Activated CD4-positive, alpha-beta T cell treated with anti-CD3 and anti-CD28 coated beads for 24 hours (primary cell): ENCODE measurements at regions not wholly inside any gene's neighbourhood (a gene's known extent, or its start where the extent isn't known, plus 50 kb on each side); places are given as distances from the start of the nearest gene placed in this dataset.

Experiments
- DNase-seq, 2 donors: peaks; one replicate each; pipeline ENCODE4 v3.0.0-alpha.2; 2020; ENCODE audit warnings: low read depth in 2 of 2

- DNase-seq = peak; percentile 65 to 77
Observed at GRCh38 chr6:157756708-157757429, 66.2 kb upstream of the SNX9 start.

GRCh38 chr6:157757430-157758403 is 65.3 kb upstream of the SNX9 start:
- DNase-seq = no peak

DNA sequence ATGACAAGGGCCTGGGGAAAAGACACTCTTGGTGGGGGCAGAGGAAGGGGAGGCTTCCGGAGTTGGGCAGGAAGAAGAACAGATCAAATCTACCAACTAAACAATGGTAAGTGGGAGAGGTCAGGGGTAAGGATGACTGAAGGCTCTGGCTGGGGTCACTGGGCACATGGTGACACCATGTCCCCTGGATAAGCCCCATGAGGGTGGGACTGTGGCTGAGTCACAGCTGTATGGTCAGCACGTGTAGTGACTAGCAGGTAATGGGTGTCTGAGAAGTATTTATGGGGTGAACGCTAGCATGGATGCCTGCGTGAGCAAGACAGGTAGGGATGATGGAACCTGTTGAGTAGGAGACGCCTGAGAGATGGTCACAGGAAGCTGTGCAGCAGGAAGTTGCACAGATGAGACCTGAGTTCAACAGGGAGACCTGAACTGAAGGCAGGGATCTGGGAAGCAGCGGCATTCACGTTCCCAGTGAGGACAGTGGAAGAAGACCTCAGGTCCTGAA is 64.5 kb upstream of the SNX9 start:
- DNase-seq = no peak

- DNase-seq = no peak
Observed at GRCh38 chr6:157759028-157759427, 64.0 kb upstream of the SNX9 start.

GRCh38 chr6:157760137-157760536 is 62.9 kb upstream of the SNX9 start:
- DNase-seq = no peak

DNA sequence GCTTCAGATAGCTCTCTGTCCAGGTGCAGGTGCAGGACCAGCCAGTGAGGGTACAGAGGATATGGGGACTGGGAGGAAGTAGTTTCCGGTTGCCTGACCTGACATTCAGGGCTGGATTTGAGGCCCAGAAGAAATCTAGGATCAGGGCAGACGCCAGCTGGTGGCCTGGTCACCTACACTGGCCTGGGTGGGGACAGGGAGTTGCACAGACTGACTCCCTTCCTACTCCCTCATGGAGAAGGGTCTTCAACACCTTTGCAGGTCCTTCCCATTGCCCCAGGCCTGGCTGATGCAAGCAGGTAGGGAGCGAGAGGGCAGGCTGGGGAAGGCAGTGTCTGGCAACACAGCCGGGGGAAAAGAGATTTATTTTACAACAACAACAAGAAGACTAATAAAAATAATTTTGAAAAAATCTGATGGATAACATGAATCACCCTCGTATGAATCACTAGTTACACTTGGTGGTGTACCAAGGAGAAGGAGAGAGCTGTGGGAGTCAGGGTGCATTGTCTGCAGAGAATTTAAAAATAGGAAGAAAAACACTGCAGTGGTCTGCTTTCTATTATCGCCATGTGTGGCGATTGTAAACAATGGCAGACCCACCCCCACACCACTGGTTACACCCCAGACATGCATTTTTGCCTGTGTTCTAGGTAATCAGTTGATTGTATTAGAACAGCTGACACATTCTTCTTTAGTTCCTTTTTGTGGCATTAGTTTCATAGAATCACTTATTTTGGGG is 62.3 kb upstream of the SNX9 start:
- DNase-seq = no peak

DNA sequence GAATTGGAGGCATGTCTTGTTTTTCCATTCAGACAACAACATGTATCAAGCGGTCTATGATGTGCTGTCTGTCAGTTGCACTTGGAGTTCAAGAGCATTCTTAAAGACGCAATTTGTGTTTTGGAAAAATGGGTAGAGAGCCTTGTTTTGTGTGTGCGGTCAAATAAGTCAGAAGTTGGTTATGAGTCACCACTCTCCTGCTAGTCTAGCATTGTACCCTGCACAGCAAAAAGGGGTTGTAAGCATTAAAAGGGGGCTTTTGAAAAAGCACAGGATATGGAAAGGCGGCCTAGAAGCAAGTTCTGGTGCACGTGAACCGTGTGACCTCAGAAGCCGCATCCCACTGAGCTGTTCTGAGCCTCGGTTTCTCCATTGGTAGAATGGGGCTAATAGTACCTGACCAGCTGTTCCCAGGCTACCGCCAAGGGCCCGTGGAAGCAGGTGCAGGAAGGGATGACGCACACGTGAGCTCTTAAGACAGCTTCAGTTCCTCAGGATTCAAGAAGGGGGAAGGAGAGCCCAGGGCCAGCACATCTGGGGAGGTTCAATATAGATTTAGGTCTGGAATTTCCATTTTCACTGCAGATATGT is 61.6 kb upstream of the SNX9 start:
- peak in 1 of 2 donors; percentile 23 for DNase-seq

GRCh38 chr6:157761926-157762325 is 61.1 kb upstream of the SNX9 start:
- no peak for DNase-seq

DNA sequence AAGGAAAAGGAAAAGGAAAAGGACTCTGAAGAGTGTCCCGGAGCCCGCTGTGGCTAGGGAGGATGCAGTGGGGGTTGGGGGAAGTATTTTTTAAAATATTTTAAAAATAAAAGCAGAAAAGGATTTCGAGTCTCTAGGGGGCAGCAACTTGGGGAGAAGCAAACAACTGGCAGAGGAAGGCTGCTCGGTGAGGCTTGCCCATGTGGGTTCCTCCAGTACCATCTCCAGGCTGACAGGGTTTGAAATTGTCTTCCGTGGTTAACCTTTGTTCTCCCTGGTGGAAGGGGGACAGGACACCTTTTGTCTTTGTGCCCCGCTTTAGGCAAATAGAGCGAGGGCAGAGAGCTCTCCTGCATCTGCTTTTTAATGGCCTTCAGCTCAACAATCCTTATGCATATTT is 60.4 kb upstream of the SNX9 start:
- DNase-seq = no peak

DNA sequence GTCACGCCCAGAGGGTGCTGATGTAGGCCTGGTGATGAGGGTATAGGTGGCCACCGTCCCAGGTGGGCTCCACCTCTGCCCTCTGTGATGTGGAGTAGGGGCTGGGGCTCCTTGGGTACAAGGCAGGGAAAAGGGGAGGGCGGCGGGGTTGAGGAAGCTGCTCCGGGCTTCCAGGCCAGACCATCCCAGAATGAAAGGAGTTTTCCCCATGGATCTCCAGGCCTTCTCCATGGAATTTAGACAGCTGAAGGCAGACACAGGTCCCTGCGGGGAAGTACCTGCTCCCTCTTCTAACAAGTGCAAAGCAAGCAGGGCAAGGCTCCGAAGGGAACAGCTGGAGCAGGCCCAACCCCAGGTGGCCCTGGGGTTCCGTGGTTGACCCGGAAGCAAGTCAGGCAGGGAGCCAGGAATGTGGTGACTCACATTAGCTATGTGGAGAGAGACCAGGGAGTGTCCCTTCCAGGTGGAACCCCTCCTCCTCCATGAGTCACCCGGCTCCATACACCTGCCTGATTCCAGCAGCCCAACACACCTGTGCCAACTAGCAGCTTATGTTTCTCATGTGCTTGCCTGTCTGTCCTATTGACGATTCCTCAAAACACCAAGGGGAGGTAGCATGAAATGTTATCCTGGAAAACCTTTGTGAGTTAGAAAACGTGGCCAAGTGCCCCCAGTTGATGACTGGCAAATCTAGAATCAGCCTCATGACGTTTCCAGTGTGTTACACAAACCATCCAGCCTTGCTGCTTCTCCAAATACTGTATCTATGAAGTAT is 59.7 kb upstream of the SNX9 start:
- DNase-seq = no peak

DNA sequence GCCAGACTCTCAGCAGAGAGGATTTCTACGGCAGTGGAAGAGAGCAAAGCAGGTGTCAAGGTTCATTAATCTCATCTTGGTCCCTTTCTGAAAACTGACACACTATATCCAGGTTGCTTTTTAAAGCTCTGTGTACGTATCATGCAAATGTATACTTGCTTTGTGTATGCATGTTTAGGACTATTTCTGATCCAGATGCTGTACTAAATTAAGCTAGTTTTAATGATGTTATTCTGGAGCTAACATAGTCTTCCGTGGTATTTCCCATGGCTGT is 59.2 kb upstream of the SNX9 start:
- no peak for DNase-seq

GRCh38 chr6:157764178-157765068 is 58.6 kb upstream of the SNX9 start:
- peak; percentile 63 to 77 for DNase-seq

DNA sequence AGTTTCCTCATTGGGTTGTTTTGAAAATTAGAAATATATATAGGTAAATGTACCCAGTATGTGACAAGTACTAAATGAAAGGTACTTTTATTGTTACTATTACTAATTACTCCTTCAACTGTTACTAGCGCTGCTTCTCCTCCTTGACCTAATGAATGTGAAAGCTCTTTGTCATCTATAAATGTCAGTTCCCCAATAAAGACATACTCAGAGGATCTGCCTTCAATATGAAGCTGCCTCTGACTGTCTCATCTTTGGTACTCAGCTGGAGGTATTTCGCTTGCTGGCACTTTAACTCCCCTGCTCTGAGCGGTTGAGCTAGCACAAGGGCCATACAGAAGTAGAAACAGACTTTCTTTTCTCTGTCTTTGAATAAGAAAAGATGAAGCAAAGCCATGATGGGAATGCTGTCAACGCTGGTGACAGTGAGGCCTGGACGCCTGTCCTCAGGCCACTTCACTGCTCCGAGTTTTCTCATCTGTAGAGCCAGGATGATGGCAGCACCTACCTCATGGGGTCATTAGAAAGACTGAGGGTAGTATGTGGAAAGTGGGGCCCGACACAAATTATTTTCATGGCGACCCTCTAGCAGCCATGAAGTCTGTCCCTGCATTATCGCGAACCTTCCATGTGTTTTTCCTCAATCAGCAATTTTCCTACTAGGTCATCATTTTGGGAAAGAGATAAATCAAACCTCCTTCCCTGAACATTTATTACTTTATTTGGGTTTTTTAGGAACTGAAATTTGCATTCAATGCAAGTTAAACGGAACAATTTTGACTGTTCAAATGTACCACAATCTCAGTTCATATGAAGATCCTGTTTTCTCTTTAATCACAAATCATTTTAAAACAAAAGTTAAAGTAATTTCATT is 55.9 kb upstream of the SNX9 start:
- DNase-seq = no peak

GRCh38 chr6:157767775-157768156 is 55.3 kb upstream of the SNX9 start:
- no peak for DNase-seq

- no peak for DNase-seq
Observed at GRCh38 chr6:157768304-157768703, 54.7 kb upstream of the SNX9 start.

- no peak for DNase-seq
Observed at GRCh38 chr6:157768863-157769551, 54.0 kb upstream of the SNX9 start.

GRCh38 chr6:157769776-157770426 is 53.1 kb upstream of the SNX9 start:
- DNase-seq = no peak

GRCh38 chr6:157770946-157771345 is 52.1 kb upstream of the SNX9 start:
- no peak for DNase-seq
